Activated B cell treated with CpG ODN at 0.5 μM for 24 hours (primary cell): ENCODE measurements at regions not wholly inside any gene's neighbourhood (a gene's known extent, or its start where the extent isn't known, plus 50 kb on each side); places are given as distances from the start of the nearest gene placed in this dataset.

Experiments used
- ATAC-seq: fragments of 200-7000 bp; cut with Tn5 transposase; one replicate; pipeline ENCODE4 v1.10.0; 2021; ENCODE audit warnings: low read depth, mild to moderate bottlenecking, moderate library complexity
- CTCF ChIA-PET: fragments of 350-600 bp; sonication (Branson Sonifier 250); formaldehyde crosslinking; loops from one replicate; lab custom pipeline; 2021; ENCODE audit warnings: antibody characterized with exemption; lab: Charles Lee
- POLR2A ChIA-PET: fragments of 350-600 bp; sonication (Branson Sonifier 250); formaldehyde crosslinking; loops from one replicate; lab custom pipeline; 2021; ENCODE audit warnings: antibody characterized with exemption; lab: Charles Lee
- DNase-seq: peaks from one replicate; pipeline ENCODE4 v3.0.0; 2022
- H3K27ac Mint-ChIP-seq: one replicate; pipeline ENCODE4 v1.8.0; 2020; ENCODE audit warnings: mixed read lengths
- H3K27me3 Mint-ChIP-seq: one replicate; pipeline ENCODE4 v1.8.0; 2021; ENCODE audit warnings: mixed read lengths
- H3K36me3 Mint-ChIP-seq: one replicate; pipeline ENCODE4 v1.8.0; 2021; ENCODE audit warnings: low read depth, mixed read lengths
- H3K4me1 Mint-ChIP-seq: one replicate; pipeline ENCODE4 v1.8.0; 2021; ENCODE audit warnings: mixed read lengths
- H3K4me3 Mint-ChIP-seq: one replicate; pipeline ENCODE4 v1.8.0; 2020; ENCODE audit warnings: mild to moderate bottlenecking, mixed read lengths
- H3K9me3 Mint-ChIP-seq: one replicate; pipeline ENCODE4 v1.8.0; 2020; ENCODE audit warnings: mixed read lengths
- intact Hi-C: fragments of 100-400 bp; cut with micrococcal nuclease; formaldehyde crosslinking; loops from one replicate; pipeline ENCODE4 v1.15.1; 2024
- TF ChIP-seq, protein P1 (sequence below): fragments of 200-600 bp; IDR thresholded peaks from one replicate; pipeline ENCODE4 v1.8.0; 2022; ENCODE audit warnings: antibody characterized with exemption, mild to moderate bottlenecking

GRCh38 chr2:105168543-105168942 is 73.0 kb upstream of the GPR45 start:
- TF ChIP-seq, protein P1, sequence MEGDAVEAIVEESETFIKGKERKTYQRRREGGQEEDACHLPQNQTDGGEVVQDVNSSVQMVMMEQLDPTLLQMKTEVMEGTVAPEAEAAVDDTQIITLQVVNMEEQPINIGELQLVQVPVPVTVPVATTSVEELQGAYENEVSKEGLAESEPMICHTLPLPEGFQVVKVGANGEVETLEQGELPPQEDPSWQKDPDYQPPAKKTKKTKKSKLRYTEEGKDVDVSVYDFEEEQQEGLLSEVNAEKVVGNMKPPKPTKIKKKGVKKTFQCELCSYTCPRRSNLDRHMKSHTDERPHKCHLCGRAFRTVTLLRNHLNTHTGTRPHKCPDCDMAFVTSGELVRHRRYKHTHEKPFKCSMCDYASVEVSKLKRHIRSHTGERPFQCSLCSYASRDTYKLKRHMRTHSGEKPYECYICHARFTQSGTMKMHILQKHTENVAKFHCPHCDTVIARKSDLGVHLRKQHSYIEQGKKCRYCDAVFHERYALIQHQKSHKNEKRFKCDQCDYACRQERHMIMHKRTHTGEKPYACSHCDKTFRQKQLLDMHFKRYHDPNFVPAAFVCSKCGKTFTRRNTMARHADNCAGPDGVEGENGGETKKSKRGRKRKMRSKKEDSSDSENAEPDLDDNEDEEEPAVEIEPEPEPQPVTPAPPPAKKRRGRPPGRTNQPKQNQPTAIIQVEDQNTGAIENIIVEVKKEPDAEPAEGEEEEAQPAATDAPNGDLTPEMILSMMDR: no peak
- CTCF ChIA-PET: no interaction called here

DNA sequence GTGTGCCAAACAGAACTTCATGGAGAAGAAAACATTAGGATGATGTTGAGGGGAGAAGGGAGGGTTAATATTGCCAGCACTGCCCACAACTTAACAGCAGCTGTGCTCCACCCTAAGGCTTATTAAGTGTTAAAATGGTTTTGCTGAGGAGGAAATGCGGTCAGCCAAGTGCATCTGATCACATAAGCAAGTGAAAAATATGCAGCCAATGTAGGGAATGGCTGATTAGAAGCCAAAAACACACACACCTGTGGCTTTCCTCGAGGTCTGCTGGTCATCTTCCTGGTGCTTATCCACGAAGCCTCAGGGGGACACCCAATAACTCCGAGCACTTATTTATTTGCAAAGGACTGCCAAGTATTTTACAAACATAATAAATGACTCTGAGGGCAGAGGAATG is 66.3 kb upstream of the GPR45 start:
- H3K4me1 Mint-ChIP-seq: peaks cover 57% of the 10 kb centered on the region
- CTCF ChIA-PET: interaction anchor here (1.0 to 1.1 kb wide), 2 partner anchors 8 to 59 kb away, joined by 3 to 4 read pairs; no protein-coding TSS in a partner anchor
- DNase-seq: no peak
- peaks cover 3% of the 10 kb centered on the region for H3K36me3 Mint-ChIP-seq
- H3K27me3 Mint-ChIP-seq: no peaks in the 10 kb centered on the region
- TF ChIP-seq, protein P1: no peak
- intact Hi-C loops: loop anchor here (5.0 to 10.0 kb wide), 2 partner anchors 33 to 60 kb away; no protein-coding TSS in a partner anchor
- H3K4me3 Mint-ChIP-seq: peak overlapping the region; percentile 67
- peaks cover 14% of the 10 kb centered on the region for H3K9me3 Mint-ChIP-seq
- POLR2A ChIA-PET: no interaction called here
- H3K27ac Mint-ChIP-seq: peak overlapping the region; percentile 77
- peak; percentile 38 for ATAC-seq

More at GRCh38 chr2:105168543-105168942, 73.0 kb upstream of the GPR45 start:
- H3K27me3 Mint-ChIP-seq: no peaks in the 10 kb centered on the region
- ATAC-seq: no peak
- no peak overlapping the region for H3K4me3 Mint-ChIP-seq
- DNase-seq: no peak
- POLR2A ChIA-PET: no interaction called here
- peaks cover 7% of the 10 kb centered on the region for H3K9me3 Mint-ChIP-seq
- peaks cover 2% of the 10 kb centered on the region for H3K4me1 Mint-ChIP-seq
- H3K36me3 Mint-ChIP-seq: peaks cover 3% of the 10 kb centered on the region
- H3K27ac Mint-ChIP-seq: no peak overlapping the region
- intact Hi-C loops: no loop called here

DNA sequence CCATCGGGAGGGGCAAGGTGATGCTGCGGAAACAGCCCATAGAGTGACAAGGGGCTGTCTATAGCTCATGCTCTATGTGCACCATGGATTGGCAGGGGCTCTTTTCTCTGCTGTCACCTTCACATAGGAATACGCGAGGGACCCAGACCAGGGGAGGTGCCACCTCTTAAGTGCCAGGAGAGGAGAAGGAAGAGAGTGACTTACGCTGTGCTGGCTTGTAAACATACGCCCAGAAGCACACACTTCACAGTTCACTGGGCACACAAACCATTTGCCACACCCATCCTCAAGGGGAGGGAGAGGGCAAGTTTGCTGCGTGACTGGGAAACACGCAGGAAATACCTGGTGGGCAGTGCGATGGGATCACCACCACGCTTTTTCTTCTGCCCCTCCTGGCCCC is 65.1 kb upstream of the GPR45 start:
- H3K36me3 Mint-ChIP-seq: peaks cover 3% of the 10 kb centered on the region
- ATAC-seq (peak; percentile 87), DNase-seq (no peak)
- H3K27ac Mint-ChIP-seq: peak overlapping the region; percentile 77
- intact Hi-C loops: loop anchor here (1.0 to 10.0 kb wide), 3 partner anchors 34 to 58 kb away; no protein-coding TSS in a partner anchor
- H3K9me3 Mint-ChIP-seq: peaks cover 14% of the 10 kb centered on the region
- no peaks in the 10 kb centered on the region for H3K27me3 Mint-ChIP-seq
- TF ChIP-seq, protein P1: no peak
- POLR2A ChIA-PET: no interaction called here
- H3K4me3 Mint-ChIP-seq: peak overlapping the region; percentile 59
- H3K4me1 Mint-ChIP-seq: peaks cover 62% of the 10 kb centered on the region
- CTCF ChIA-PET: interaction anchor here (1.1 kb wide), 1 partner anchor 9 kb away, joined by 3 read pairs; no protein-coding TSS in a partner anchor

GRCh38 chr2:105177008-105177407 is 64.5 kb upstream of the GPR45 start:
- no peak for ATAC-seq

DNA sequence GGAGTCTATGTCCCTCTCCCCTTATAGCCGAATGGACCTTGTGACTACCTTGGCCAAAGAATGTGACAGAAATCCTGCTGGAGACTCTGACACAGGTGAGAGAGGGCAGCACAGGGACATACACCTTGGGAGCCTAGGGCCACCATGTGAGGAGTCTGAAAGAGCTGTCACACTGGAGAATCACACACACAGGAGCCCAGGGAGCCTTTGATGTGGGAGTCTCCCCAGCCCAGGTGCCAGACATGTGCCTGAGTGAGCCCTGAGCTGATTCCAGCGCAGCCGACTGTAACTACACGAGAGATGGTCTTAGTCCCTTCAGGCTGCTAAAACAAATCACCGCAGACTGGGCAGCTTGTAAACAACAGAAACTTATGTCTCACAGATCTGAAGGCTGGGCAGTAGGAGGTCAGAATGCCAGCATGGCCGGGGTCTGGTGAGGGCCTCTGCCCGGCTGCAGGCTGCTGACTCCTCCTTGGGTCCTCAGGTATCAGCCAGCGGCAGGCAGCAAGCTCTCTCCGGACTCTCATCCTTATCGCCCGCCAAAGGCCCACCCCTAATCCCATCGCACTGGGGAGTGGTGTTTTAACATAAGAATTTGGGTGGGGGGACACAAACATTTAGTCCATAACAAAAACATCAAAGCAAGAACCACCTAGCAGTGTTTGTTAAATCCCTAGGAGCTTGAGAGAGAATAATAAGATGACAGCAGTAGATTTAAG is 63.8 kb upstream of the GPR45 start:
- TF ChIP-seq, protein P1: no peak
- Mint-ChIP-seq H3K36me3 (peaks cover 3% of the 10 kb centered on the region), H3K4me3 (no peak overlapping the region), H3K27ac (no peak overlapping the region), H3K4me1 (peaks cover 66% of the 10 kb centered on the region), H3K9me3 (peaks cover 14% of the 10 kb centered on the region), H3K27me3 (no peaks in the 10 kb centered on the region)
- ATAC-seq: no peak
- CTCF ChIA-PET: no interaction called here
- POLR2A ChIA-PET: no interaction called here
- no peak for DNase-seq
- intact Hi-C loops: loop anchor here (5.0 to 10.0 kb wide), 2 partner anchors 35 to 57 kb away; no protein-coding TSS in a partner anchor

More at GRCh38 chr2:105177008-105177407, 64.5 kb upstream of the GPR45 start:
- H3K9me3 Mint-ChIP-seq: peaks cover 14% of the 10 kb centered on the region
- H3K4me3 Mint-ChIP-seq: peak overlapping the region; percentile 59
- no peaks in the 10 kb centered on the region for H3K27me3 Mint-ChIP-seq
- intact Hi-C loops: loop anchor here (5.0 to 10.0 kb wide), 2 partner anchors 35 to 58 kb away; no protein-coding TSS in a partner anchor
- DNase-seq: no peak
- H3K36me3 Mint-ChIP-seq: peaks cover 3% of the 10 kb centered on the region
- peak overlapping the region; percentile 77 for H3K27ac Mint-ChIP-seq
- H3K4me1 Mint-ChIP-seq: peaks cover 64% of the 10 kb centered on the region
- ChIA-PET POLR2A (no interaction called here), CTCF (no interaction called here)
- TF ChIP-seq, protein P1: no peak
